Uterus (tissue), 2 donors: ENCODE measurements at regions not wholly inside any gene's neighbourhood (a gene's known extent, or its start where the extent isn't known, plus 50 kb on each side); places are given as distances from the start of the nearest gene placed in this dataset.

Source experiments
- POLR2A ChIP-seq, 2 donors: fragments of 450-650 bp; IDR thresholded peaks; one replicate each; pipeline ENCODE4 v1.6.1; 2016; ENCODE audit warnings: antibody characterized with exemption in 2 of 2, mild to moderate bottlenecking in 1 of 2, moderate library complexity in 1 of 2
- TF ChIP-seq, protein P1 (sequence below), 4 experiments: fragments of 200-600 bp in 2 of 4; fragments of 450-650 bp in 2 of 4; sonication (generic) in 2 of 4; IDR thresholded peaks; one replicate each; pipeline ENCODE4 v1.5.1; 2016 to 2019; ENCODE audit warnings: antibody characterized with exemption in 4 of 4, mild to moderate bottlenecking in 2 of 4, moderate library complexity in 1 of 4

DNA sequence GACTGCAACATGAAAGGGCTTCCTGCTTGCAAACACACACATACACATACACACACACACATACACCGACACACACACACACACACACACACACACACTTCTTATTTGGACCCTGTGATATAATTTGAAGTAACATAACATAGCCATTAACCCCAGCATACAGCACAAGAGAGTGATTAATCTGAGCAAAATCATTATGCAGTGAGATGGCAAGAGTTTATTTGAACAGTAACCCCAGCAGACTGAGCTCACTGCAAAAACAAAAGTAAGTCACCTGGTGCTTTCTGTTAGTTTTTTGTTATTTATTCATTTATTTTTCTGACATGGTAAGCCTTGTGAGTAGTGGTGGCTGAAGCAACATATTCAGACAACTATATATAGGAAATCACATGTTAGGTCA lies 93.7 kb downstream of the NOL4 start:
- TF ChIP-seq, protein P1, sequence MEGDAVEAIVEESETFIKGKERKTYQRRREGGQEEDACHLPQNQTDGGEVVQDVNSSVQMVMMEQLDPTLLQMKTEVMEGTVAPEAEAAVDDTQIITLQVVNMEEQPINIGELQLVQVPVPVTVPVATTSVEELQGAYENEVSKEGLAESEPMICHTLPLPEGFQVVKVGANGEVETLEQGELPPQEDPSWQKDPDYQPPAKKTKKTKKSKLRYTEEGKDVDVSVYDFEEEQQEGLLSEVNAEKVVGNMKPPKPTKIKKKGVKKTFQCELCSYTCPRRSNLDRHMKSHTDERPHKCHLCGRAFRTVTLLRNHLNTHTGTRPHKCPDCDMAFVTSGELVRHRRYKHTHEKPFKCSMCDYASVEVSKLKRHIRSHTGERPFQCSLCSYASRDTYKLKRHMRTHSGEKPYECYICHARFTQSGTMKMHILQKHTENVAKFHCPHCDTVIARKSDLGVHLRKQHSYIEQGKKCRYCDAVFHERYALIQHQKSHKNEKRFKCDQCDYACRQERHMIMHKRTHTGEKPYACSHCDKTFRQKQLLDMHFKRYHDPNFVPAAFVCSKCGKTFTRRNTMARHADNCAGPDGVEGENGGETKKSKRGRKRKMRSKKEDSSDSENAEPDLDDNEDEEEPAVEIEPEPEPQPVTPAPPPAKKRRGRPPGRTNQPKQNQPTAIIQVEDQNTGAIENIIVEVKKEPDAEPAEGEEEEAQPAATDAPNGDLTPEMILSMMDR (IDR thresholded peaks at IDR 0.05): no peak
- no peak for TF ChIP-seq POLR2A (IDR thresholded peaks at IDR 0.05)
